SK-N-SH (cell line): ENCODE measurements at regions not wholly inside any gene's neighbourhood (a gene's known extent, or its start where the extent isn't known, plus 50 kb on each side); places are given as distances from the start of the nearest gene placed in this dataset.

ENCODE experiments used
- CTCF ChIA-PET: fragments of 300-600, 350-600 bp; formaldehyde crosslinking; extraction: SDS; loops from one replicate; lab custom pipeline; 2021; lab: Yijun Ruan, JAX
- POLR2A ChIA-PET: fragments of 350-600 bp; sonication (Branson Sonifier 250); formaldehyde crosslinking; extraction: SDS; loops from one replicate; lab custom pipeline; 2020; ENCODE audit warnings: antibody characterized with exemption, inconsistent platforms; lab: Yijun Ruan, JAX
- DNase-seq: peaks from one replicate; pipeline ENCODE4 v3.0.0; 2012
- H2AFZ ChIP-seq: fragments of 200-600 bp; sonication (generic); 2 replicates; pipeline ENCODE4 v1.8.1; 2016; ENCODE audit warnings: antibody characterized with exemption, mild to moderate bottlenecking, low read depth
- H3F3A ChIP-seq: fragments of 200-600 bp; sonication (generic); replicated peaks from 2 replicates; pipeline ENCODE3; 2016; ENCODE audit warnings: antibody characterized with exemption, mild to moderate bottlenecking; ENCODE audit not compliant: insufficient read depth
- H3K27ac ChIP-seq, 2 experiments: fragments of 200-500 bp in 1 of 2; fragments of 200-600 bp in 1 of 2; sonication (Bioruptor generic) in 1 of 2; sonication (generic), shearing (Covaris generic) in 1 of 2; 2 replicates each; pipeline versions ENCODE4 v1.5.1 to v1.6.1; 2014 to 2016; ENCODE audit warnings: low read depth in 2 of 2, inconsistent platforms in 1 of 2, low read length in 1 of 2, mild to moderate bottlenecking in 1 of 2, mixed read lengths in 1 of 2
- H3K27me3 ChIP-seq: fragments of 200-600 bp; sonication (generic), shearing (Covaris generic); 2 replicates; pipeline ENCODE4 v1.6.1; 2016; ENCODE audit warnings: mixed run types; ENCODE audit not compliant: insufficient read depth
- H3K36me3 ChIP-seq, 2 experiments: fragments of 200-500 bp in 1 of 2; fragments of 200-600 bp in 1 of 2; sonication (Bioruptor generic) in 1 of 2; sonication (generic) in 1 of 2; replicated peaks in 1 of 2; 2 replicates each; pipeline versions ENCODE3 to v1.5.1; 2014 to 2016; ENCODE audit warnings: low read length in 1 of 2, mild to moderate bottlenecking in 1 of 2; ENCODE audit not compliant: insufficient read depth in 2 of 2, control insufficient read depth in 1 of 2
- H3K4me1 ChIP-seq, 2 experiments: fragments of 200-500 bp in 1 of 2; fragments of 200-600 bp in 1 of 2; sonication (Bioruptor generic) in 1 of 2; sonication (generic), shearing (Covaris generic) in 1 of 2; 2 replicates each; pipeline versions ENCODE4 v1.5.1 to v1.6.1; 2014 to 2016; ENCODE audit warnings: low read depth in 1 of 2, low read length in 1 of 2, mixed run types in 1 of 2; ENCODE audit not compliant: insufficient read depth in 2 of 2, control insufficient read depth in 1 of 2
- H3K4me2 ChIP-seq: fragments of 200-600 bp; sonication (generic), shearing (Covaris generic); 2 replicates; pipeline ENCODE4 v1.6.1; 2017; ENCODE audit warnings: mixed run types
- H3K4me3 ChIP-seq, 2 experiments: fragments of 200-500 bp in 1 of 2; fragments of 200-600 bp in 1 of 2; sonication (Bioruptor generic) in 1 of 2; sonication (generic), shearing (Covaris generic) in 1 of 2; 2 replicates each; pipeline versions ENCODE4 v1.5.1 to v1.8.1; 2014 to 2016; ENCODE audit warnings: low read depth in 2 of 2, inconsistent platforms in 1 of 2, low read length in 1 of 2, mild to moderate bottlenecking in 1 of 2, mixed read lengths in 1 of 2, moderate library complexity in 1 of 2
- H3K79me2 ChIP-seq: fragments of 200-600 bp; sonication (generic); 2 replicates; pipeline ENCODE4 v1.8.1; 2017; ENCODE audit warnings: mild to moderate bottlenecking; ENCODE audit not compliant: insufficient read depth
- H3K9ac ChIP-seq: fragments of 200-600 bp; sonication (generic); 2 replicates; pipeline ENCODE4 v1.6.1; 2017; ENCODE audit warnings: mixed run types
- H3K9me2 ChIP-seq: fragments of 200-600 bp; sonication (generic); 2 replicates; pipeline ENCODE4 v1.6.1; 2017; ENCODE audit warnings: mixed run types
- H3K9me3 ChIP-seq: fragments of 200-600 bp; sonication (generic); 2 replicates; pipeline ENCODE4 v1.6.1; 2017; ENCODE audit warnings: mixed run types, mild to moderate bottlenecking, moderate library complexity
- H4K20me1 ChIP-seq: fragments of 200-600 bp; sonication (generic); 2 replicates; pipeline ENCODE4 v1.6.1; 2017; ENCODE audit warnings: mild to moderate bottlenecking, mixed run types; ENCODE audit not compliant: insufficient read depth
- CTCF ChIP-seq: fragments of 200-600 bp; sonication (generic); IDR thresholded peaks from 2 replicates; pipeline ENCODE4 v1.6.1; 2017; ENCODE audit warnings: antibody characterized with exemption, mild to moderate bottlenecking, moderate library complexity
- ELF1 ChIP-seq: IDR thresholded peaks from 2 replicates; pipeline ENCODE4 v1.4.0; 2012
- FOXJ3 ChIP-seq: sonication (generic); formaldehyde crosslinking; IDR thresholded peaks from 2 replicates; pipeline ENCODE4 v1.5.1; 2020; ENCODE audit warnings: mild to moderate bottlenecking, missing genetic modification reagents
- FOXM1 ChIP-seq: IDR thresholded peaks from 2 replicates; pipeline ENCODE4 v1.4.0; 2012; ENCODE audit warnings: low read depth, mild to moderate bottlenecking
- IRF3 ChIP-seq: fragments of 150-350 bp; IDR thresholded peaks from 2 replicates; pipeline ENCODE4 v1.6.1; 2016; ENCODE audit warnings: mild to moderate bottlenecking, low read depth, low read length
- JUND ChIP-seq: IDR thresholded peaks from 2 replicates; pipeline ENCODE4 v1.4.0; 2012
- MAX ChIP-seq: IDR thresholded peaks from 2 replicates; pipeline ENCODE4 v1.4.0; 2012; ENCODE audit warnings: low read depth
- RCOR1 ChIP-seq: fragments of 150-350 bp; IDR thresholded peaks from 2 replicates; pipeline ENCODE4 v1.6.1; 2017; ENCODE audit warnings: antibody characterized with exemption, low read length
- REST ChIP-seq: IDR thresholded peaks from 2 replicates; pipeline ENCODE4 v1.6.1; 2012; ENCODE audit warnings: mild to moderate bottlenecking, low read depth, low read length, moderate library complexity
- RFX5 ChIP-seq: IDR thresholded peaks from 2 replicates; pipeline ENCODE4 v1.6.1; 2012; ENCODE audit warnings: mild to moderate bottlenecking, improper control_type of control experiment, low read length
- SIN3A ChIP-seq: IDR thresholded peaks from 2 replicates; pipeline ENCODE4 v1.6.1; 2012; ENCODE audit warnings: low read depth, mild to moderate bottlenecking, low read length, moderate library complexity, borderline replicate concordance
- TAF1 ChIP-seq: IDR thresholded peaks from 2 replicates; pipeline ENCODE4 v1.6.1; 2012; ENCODE audit warnings: low read depth, mild to moderate bottlenecking, low read length, moderate library complexity, borderline replicate concordance
- TCF12 ChIP-seq: IDR thresholded peaks from 2 replicates; pipeline ENCODE4 v1.4.0; 2012
- USF1 ChIP-seq: IDR thresholded peaks from 2 replicates; pipeline ENCODE4 v1.4.0; 2012; ENCODE audit warnings: low read depth, borderline replicate concordance
- USF2 ChIP-seq: fragments of 150-350 bp; IDR thresholded peaks from 2 replicates; pipeline ENCODE4 v1.6.1; 2017; ENCODE audit warnings: antibody characterized with exemption, low read length, low read depth, borderline replicate concordance
- ZBTB33 ChIP-seq: IDR thresholded peaks from 2 replicates; pipeline ENCODE4 v1.4.0; 2012; ENCODE audit warnings: low read depth, borderline replicate concordance
- whole genome bisulfite sequencing: methylation state at CpG from one replicate; pipeline ENCODE4 v1.1.6; 2017; ENCODE audit warnings: low lambda C conversion rate; 5-methylcytosine and 5-hydroxymethylcytosine counted together

- H3K9me3 ChIP-seq, result peaks cover 8% of the 10 kb centered on the region; the same call in 1 of the 2 replicates
- no peaks in the 10 kb centered on the region for H3K79me2 ChIP-seq
- H3K36me3 ChIP-seq, result no peaks in the 10 kb centered on the region
- H3K9me2 ChIP-seq, result no peaks in the 10 kb centered on the region
- 71% methylated on average over 4 of the region's 4 CpGs for WGBS
- DNase-seq, result no peak
- H3K4me2 ChIP-seq, result no peak overlapping the region
- H3K9ac ChIP-seq, result no peak overlapping the region
- no peak overlapping the region for H3K4me3 ChIP-seq
- H3K27ac ChIP-seq, result no peak overlapping the region
- ChIA-PET CTCF (no interaction called here), POLR2A (no interaction called here)
- H3K27me3 ChIP-seq, result no peaks in the 10 kb centered on the region
- H3F3A ChIP-seq, result peaks cover 7% of the 10 kb centered on the region
- no peak for TF ChIP-seq SIN3A
- no peak for TF ChIP-seq ZBTB33
- TF ChIP-seq TAF1, result no peak
- no peak for TF ChIP-seq CTCF
- TF ChIP-seq IRF3, result no peak
- no peak for TF ChIP-seq ELF1
- no peak for TF ChIP-seq TCF12
- TF ChIP-seq RFX5, result no peak
- no peak for TF ChIP-seq FOXJ3 (CRISPR knock-in tag)
- TF ChIP-seq USF1, result no peak
- TF ChIP-seq FOXM1, result no peak
- TF ChIP-seq RCOR1, result no peak
- no peak for TF ChIP-seq JUND
- no peak for TF ChIP-seq USF2
- TF ChIP-seq REST, result no peak
- no peak for TF ChIP-seq MAX
- H4K20me1 ChIP-seq, result no peaks in the 10 kb centered on the region
- H2AFZ ChIP-seq, result no peak overlapping the region
- H3K4me1 ChIP-seq, result peaks cover 0 to 12% of the 10 kb centered on the region in 2 experiments; a peak in 2 of 4 replicates
Measured at GRCh38 chr1:219062161-219062560, 111.5 kb upstream of the LYPLAL1 start.
